ENCODE measurements at regions not wholly inside any gene's neighbourhood (a gene's known extent, or its start where the extent isn't known, plus 50 kb on each side); places are given as distances from the start of the nearest gene placed in this dataset.
A peak's percentile ranks its signal among the peaks of the same experiment; 100 is the strongest.

GRCh38 chr3:5330152-5330810, 142.8 kb downstream of the EDEM1 start:
- Mint-ChIP-seq H3K9me3 (peaks cover 14% of the 10 kb centered on the region), H3K4me3 (no peak overlapping the region), H3K27ac (no peak overlapping the region), H3K4me1 (peaks cover 6% of the 10 kb centered on the region), H3K27me3 (ENCODE audit: low read depth, poor library complexity) (no peaks in the 10 kb centered on the region), H3K36me3 (ENCODE audit: low read depth) (no peaks in the 10 kb centered on the region)
- TF ChIP-seq CTCF (IDR thresholded peaks at IDR 0.05), result no peak
- no peak for DNase-seq

GRCh38 chr3:5331567-5332269, 144.2 kb downstream of the EDEM1 start:
- DNase-seq, result no peak
- peaks cover 4% of the 10 kb centered on the region for H3K27me3 Mint-ChIP-seq (ENCODE audit: low read depth, poor library complexity)
- no peak overlapping the region for H3K27ac Mint-ChIP-seq
- no peak overlapping the region for H3K4me3 Mint-ChIP-seq
- TF ChIP-seq CTCF (IDR thresholded peaks at IDR 0.05), result no peak
- H3K9me3 Mint-ChIP-seq, result peaks cover 7% of the 10 kb centered on the region
- H3K36me3 Mint-ChIP-seq (ENCODE audit: low read depth), result no peaks in the 10 kb centered on the region
- H3K4me1 Mint-ChIP-seq, result peaks cover 6% of the 10 kb centered on the region

- DNase-seq, result no peak
- peaks cover 6% of the 10 kb centered on the region for H3K27me3 Mint-ChIP-seq (ENCODE audit: low read depth, poor library complexity)
- H3K4me1 Mint-ChIP-seq, result peaks cover 6% of the 10 kb centered on the region
- H3K4me3 Mint-ChIP-seq, result no peak overlapping the region
- peaks cover 7% of the 10 kb centered on the region for H3K9me3 Mint-ChIP-seq
- H3K27ac Mint-ChIP-seq, result no peak overlapping the region
- no peaks in the 10 kb centered on the region for H3K36me3 Mint-ChIP-seq (ENCODE audit: low read depth)
- no peak for TF ChIP-seq CTCF (IDR thresholded peaks at IDR 0.05)
These were observed 144.9 kb downstream of the EDEM1 start for GRCh38 chr3:5332270-5332956.

- peaks cover 14% of the 10 kb centered on the region for H3K4me1 Mint-ChIP-seq
- H3K9me3 Mint-ChIP-seq, result no peaks in the 10 kb centered on the region
- no peaks in the 10 kb centered on the region for H3K36me3 Mint-ChIP-seq (ENCODE audit: low read depth)
- H3K27me3 Mint-ChIP-seq (ENCODE audit: low read depth, poor library complexity), result peaks cover 8% of the 10 kb centered on the region
- TF ChIP-seq CTCF (IDR thresholded peaks at IDR 0.05), result no peak
- H3K4me3 Mint-ChIP-seq, result no peak overlapping the region
- DNase-seq, result no peak
- H3K27ac Mint-ChIP-seq, result peak overlapping the region; percentile 62
These were observed 152.5 kb downstream of the EDEM1 start for GRCh38 chr3:5339967-5340535.

GRCh38 chr3:5341610-5342009, 154.1 kb downstream of the EDEM1 start:
- Mint-ChIP-seq H3K4me3 (no peak overlapping the region), H3K4me1 (peaks cover 14% of the 10 kb centered on the region), H3K27me3 (ENCODE audit: low read depth, poor library complexity) (peaks cover 5% of the 10 kb centered on the region), H3K9me3 (no peaks in the 10 kb centered on the region), H3K27ac (no peak overlapping the region), H3K36me3 (ENCODE audit: low read depth) (no peaks in the 10 kb centered on the region)
- no peak for TF ChIP-seq CTCF (IDR thresholded peaks at IDR 0.05)
- DNase-seq, result no peak

Measured in nephron progenitor cell (in vitro differentiated cells).